ENCODE measurements at regions not wholly inside any gene's neighbourhood (a gene's known extent, or its start where the extent isn't known, plus 50 kb on each side); places are given as distances from the start of the nearest gene placed in this dataset.

GRCh38 chr1:228980232-228980937 lies 245.1 kb downstream of the RHOU start:
- H3K27ac Mint-ChIP-seq: no peak overlapping the region
- no peaks in the 10 kb centered on the region for H3K4me1 Mint-ChIP-seq
- no peaks in the 10 kb centered on the region for H3K9me3 Mint-ChIP-seq
- no peak overlapping the region for H3K4me3 Mint-ChIP-seq
- H3K36me3 Mint-ChIP-seq: no peaks in the 10 kb centered on the region
- no peaks in the 10 kb centered on the region for H3K27me3 Mint-ChIP-seq

- Mint-ChIP-seq H3K9me3 (no peaks in the 10 kb centered on the region), H3K4me1 (no peaks in the 10 kb centered on the region), H3K36me3 (no peaks in the 10 kb centered on the region), H3K27ac (no peak overlapping the region), H3K27me3 (no peaks in the 10 kb centered on the region), H3K4me3 (no peak overlapping the region)
Observed at GRCh38 chr1:228982637-228983036, 247.4 kb downstream of the RHOU start.

- Mint-ChIP-seq H3K27ac (no peak overlapping the region), H3K4me3 (no peak overlapping the region), H3K27me3 (no peaks in the 10 kb centered on the region), H3K4me1 (no peaks in the 10 kb centered on the region), H3K36me3 (no peaks in the 10 kb centered on the region), H3K9me3 (no peaks in the 10 kb centered on the region)
Observed at GRCh38 chr1:228983231-228983660, 248.0 kb downstream of the RHOU start.

DNA sequence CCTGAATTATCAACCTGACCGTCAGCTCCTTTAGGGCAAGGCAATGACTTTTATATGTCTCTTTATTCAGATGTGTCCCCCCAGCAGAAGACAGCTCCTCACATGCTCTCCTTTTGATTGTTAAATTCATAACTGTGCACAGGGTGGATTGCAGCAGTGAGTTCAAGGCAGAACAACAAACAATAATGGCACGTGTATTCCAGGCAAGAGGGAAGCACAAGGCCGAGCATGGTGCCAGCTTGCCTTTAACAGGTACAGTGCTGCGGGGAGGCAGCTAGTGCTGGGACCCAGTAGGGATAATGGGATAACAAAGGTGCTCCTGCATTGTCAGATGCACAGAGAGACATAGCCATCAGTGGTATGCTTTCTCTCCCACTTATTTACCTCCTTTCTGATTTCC lies 248.4 kb downstream of the RHOU start:
- Mint-ChIP-seq H3K4me3 (no peak overlapping the region), H3K27ac (no peak overlapping the region), H3K27me3 (no peaks in the 10 kb centered on the region), H3K9me3 (no peaks in the 10 kb centered on the region), H3K36me3 (no peaks in the 10 kb centered on the region), H3K4me1 (no peaks in the 10 kb centered on the region)

DNA sequence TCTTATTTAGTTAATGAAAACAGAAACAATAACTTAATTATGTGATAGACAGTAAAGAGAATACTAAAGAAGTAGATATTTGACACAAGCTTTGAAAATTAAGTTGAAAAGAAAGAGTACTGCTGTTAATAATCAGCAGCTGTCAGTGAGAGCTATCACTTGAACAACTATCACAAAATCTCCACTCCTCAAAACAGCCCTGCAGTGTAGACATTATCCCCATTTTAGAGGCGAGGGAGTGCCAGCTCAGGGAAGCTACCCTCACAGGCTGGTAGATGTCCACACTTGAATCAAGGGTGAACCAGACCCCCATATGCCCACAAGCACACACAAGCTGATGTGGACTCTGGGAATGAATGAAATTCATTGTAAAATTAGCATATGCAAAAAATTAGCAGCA lies 248.8 kb downstream of the RHOU start:
- no peak overlapping the region for H3K27ac Mint-ChIP-seq
- no peaks in the 10 kb centered on the region for H3K36me3 Mint-ChIP-seq
- no peak overlapping the region for H3K4me3 Mint-ChIP-seq
- H3K4me1 Mint-ChIP-seq: no peaks in the 10 kb centered on the region
- no peaks in the 10 kb centered on the region for H3K9me3 Mint-ChIP-seq
- H3K27me3 Mint-ChIP-seq: no peaks in the 10 kb centered on the region

DNA sequence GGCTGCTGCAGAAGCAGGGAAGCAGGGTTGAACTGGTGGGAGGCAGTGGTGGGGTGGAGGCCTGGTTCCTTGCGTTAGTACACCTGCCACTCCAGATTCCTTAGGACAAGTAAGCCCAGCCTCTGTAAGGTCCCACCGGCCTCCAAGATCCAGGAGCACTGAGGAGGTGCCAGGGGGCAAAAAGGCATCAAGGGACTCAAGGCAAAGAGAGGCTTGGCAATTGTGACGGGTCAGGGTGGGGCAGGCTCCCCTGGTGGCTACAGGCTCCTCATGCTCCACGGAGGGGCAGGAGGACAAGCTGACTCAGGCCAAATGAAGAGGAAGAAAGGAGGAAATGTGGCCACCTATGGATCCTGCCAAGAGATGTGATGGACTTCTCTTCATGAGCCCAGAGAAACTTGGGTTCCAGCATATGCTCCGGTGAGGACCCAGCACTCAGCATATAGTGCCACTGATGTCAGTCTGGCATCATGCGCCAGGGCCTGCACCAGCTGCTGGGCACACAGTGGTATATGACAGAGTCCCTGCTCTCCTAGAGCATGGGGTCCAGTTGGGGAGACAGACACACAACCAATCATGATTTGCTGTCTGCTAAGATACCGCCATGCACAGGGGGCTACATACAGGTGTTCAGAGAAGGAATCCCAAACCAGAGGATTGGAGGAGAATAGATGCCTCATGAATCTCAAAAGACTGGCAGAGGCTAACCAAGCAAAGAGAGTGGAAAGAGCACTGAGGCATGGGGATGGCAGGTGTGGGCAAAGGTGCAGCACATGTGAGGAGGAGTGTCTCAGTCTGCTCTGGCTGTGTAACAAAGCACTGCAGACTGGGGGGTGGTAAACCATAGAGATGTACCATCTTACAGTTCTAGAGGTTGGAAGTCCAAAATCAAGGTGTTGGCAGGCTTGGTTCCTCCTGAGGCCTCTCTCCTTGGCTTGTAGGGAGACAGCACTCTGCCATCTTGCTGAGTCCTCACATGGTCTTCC lies 249.7 kb downstream of the RHOU start:
- Mint-ChIP-seq H3K27ac (no peak overlapping the region), H3K4me1 (no peaks in the 10 kb centered on the region), H3K9me3 (no peaks in the 10 kb centered on the region)

DNA sequence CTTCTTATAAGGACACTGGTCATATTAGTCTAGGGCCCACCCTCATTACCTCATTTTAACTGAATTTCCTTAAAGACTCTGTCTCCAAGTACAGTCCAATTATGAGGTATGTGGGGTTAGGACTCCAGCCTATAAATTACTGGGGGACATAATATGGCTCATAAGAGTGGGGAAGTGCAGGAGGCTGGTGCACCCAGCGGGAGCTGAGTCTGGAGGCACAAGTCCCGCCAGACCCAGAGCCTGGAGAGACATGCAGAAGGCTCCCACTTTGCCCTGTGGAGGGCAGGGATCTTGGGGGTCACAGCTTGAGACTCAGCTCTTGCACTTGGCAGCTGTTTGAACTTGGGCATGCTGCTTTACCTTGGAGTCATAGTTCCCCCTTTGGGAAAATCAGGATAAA lies 250.4 kb downstream of the RHOU start:
- Mint-ChIP-seq H3K27me3 (no peaks in the 10 kb centered on the region), H3K4me1 (no peaks in the 10 kb centered on the region), H3K36me3 (no peaks in the 10 kb centered on the region), H3K4me3 (no peak overlapping the region), H3K9me3 (no peaks in the 10 kb centered on the region), H3K27ac (no peak overlapping the region)

More for the DNA sequence above, 249.7 kb downstream of the RHOU start:
- Mint-ChIP-seq H3K27me3 (no peaks in the 10 kb centered on the region), H3K4me3 (no peak overlapping the region), H3K36me3 (no peaks in the 10 kb centered on the region)

GRCh38 chr1:228986093-228986904 lies 251.0 kb downstream of the RHOU start:
- Mint-ChIP-seq H3K36me3 (no peaks in the 10 kb centered on the region), H3K27ac (no peak overlapping the region), H3K27me3 (no peaks in the 10 kb centered on the region), H3K4me1 (no peaks in the 10 kb centered on the region), H3K9me3 (no peaks in the 10 kb centered on the region), H3K4me3 (no peak overlapping the region)

DNA sequence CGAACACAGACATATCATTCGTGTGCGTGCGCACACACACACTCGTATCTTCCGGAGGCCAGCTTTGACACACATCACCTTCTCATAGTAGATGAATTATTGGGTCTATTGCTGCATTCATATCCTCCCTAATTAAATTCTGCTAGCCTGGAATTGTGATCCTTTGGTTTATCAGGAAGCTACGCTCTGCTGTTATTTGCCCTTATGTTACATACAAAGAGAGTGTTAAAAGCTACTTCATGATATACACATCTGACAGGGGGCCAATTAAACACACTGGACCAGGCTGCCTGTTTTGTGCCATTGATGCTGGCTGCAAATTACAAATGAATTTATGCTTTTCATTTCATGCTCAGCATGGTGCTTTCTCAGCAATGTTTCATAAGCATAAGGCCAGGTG lies 252.0 kb downstream of the RHOU start:
- no peak overlapping the region for H3K27ac Mint-ChIP-seq
- no peak overlapping the region for H3K4me3 Mint-ChIP-seq
- H3K9me3 Mint-ChIP-seq: no peaks in the 10 kb centered on the region
- no peaks in the 10 kb centered on the region for H3K4me1 Mint-ChIP-seq
- H3K36me3 Mint-ChIP-seq: no peaks in the 10 kb centered on the region
- H3K27me3 Mint-ChIP-seq: no peaks in the 10 kb centered on the region

- Mint-ChIP-seq H3K4me1 (no peaks in the 10 kb centered on the region), H3K27ac (no peak overlapping the region), H3K27me3 (no peaks in the 10 kb centered on the region), H3K36me3 (no peaks in the 10 kb centered on the region), H3K9me3 (no peaks in the 10 kb centered on the region), H3K4me3 (no peak overlapping the region)
Observed at GRCh38 chr1:228987736-228988506, 252.6 kb downstream of the RHOU start.

- H3K27ac Mint-ChIP-seq: no peak overlapping the region
- H3K4me1 Mint-ChIP-seq: no peaks in the 10 kb centered on the region
- no peak overlapping the region for H3K4me3 Mint-ChIP-seq
- H3K36me3 Mint-ChIP-seq: no peaks in the 10 kb centered on the region
- H3K27me3 Mint-ChIP-seq: no peaks in the 10 kb centered on the region
- no peaks in the 10 kb centered on the region for H3K9me3 Mint-ChIP-seq
Observed at GRCh38 chr1:228988664-228989063, 253.4 kb downstream of the RHOU start.

DNA sequence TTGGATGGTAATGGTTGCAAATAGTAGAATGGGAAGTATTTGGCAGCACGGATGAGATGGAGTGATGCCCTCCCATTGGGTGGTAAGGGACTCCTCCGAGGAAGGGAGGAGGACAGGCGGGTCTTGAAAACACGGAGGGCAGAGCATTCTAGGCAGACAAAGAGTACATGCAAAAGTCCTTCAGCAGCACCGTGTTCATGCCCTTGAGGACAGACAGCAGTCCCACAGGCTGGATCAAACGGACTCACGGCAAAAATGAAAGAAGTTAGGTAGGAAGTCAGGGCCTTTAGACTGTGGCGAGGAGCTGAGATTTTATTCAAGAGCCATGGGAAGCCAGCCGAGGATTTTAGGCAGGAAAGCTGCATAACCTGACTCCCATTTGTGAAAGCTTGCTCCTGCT lies 253.9 kb downstream of the RHOU start:
- H3K4me1 Mint-ChIP-seq: no peaks in the 10 kb centered on the region
- no peak overlapping the region for H3K4me3 Mint-ChIP-seq
- H3K36me3 Mint-ChIP-seq: no peaks in the 10 kb centered on the region
- no peaks in the 10 kb centered on the region for H3K27me3 Mint-ChIP-seq
- no peak overlapping the region for H3K27ac Mint-ChIP-seq
- H3K9me3 Mint-ChIP-seq: no peaks in the 10 kb centered on the region

DNA sequence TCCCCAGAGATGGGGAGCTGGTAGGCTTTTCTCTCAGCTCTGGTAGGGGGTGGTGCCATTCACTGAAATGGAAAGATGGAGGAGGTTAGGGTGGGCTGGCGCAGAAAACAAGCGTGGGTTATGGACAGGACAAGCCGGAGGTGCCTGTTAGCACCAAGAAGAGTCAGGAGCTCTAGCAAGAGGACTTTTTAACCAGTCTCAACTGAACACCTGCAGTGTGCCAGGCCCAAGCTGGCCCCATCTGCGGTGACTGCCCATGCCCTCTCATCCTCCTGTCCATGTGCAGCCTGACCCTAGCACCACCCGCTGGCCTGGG lies 254.4 kb downstream of the RHOU start:
- Mint-ChIP-seq H3K4me3 (no peak overlapping the region), H3K36me3 (no peaks in the 10 kb centered on the region), H3K27me3 (no peaks in the 10 kb centered on the region), H3K9me3 (no peaks in the 10 kb centered on the region), H3K4me1 (no peaks in the 10 kb centered on the region), H3K27ac (no peak overlapping the region)

- no peak overlapping the region for H3K27ac Mint-ChIP-seq
- H3K9me3 Mint-ChIP-seq: no peaks in the 10 kb centered on the region
- H3K36me3 Mint-ChIP-seq: no peaks in the 10 kb centered on the region
- no peaks in the 10 kb centered on the region for H3K27me3 Mint-ChIP-seq
- H3K4me3 Mint-ChIP-seq: no peak overlapping the region
- no peaks in the 10 kb centered on the region for H3K4me1 Mint-ChIP-seq
Observed at GRCh38 chr1:228989992-228990827, 254.9 kb downstream of the RHOU start.
